ENCODE measurements at regions not wholly inside any gene's neighbourhood (a gene's known extent, or its start where the extent isn't known, plus 50 kb on each side); places are given as distances from the start of the nearest gene placed in this dataset.

DNA sequence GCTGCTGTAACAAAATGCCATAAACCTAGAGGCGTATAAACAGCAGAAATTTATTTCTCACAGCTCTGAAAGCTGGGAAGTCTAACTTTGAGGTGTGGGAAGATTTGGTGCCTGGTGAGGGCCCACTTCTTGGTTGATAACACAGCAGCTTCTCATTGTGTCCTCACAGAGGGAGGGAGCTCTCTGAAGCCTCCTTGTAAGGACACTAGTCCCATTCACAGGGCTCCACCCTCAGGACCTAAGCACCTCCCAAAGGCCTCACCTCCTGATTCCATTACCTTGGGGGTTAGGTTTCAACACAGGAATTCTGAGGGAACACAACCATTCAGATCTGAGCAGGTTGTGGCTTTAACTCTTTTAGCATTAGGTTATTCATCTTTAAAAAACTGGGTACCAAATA, 380.3 kb upstream of the ATP10A start:
- TF ChIP-seq, protein P1, sequence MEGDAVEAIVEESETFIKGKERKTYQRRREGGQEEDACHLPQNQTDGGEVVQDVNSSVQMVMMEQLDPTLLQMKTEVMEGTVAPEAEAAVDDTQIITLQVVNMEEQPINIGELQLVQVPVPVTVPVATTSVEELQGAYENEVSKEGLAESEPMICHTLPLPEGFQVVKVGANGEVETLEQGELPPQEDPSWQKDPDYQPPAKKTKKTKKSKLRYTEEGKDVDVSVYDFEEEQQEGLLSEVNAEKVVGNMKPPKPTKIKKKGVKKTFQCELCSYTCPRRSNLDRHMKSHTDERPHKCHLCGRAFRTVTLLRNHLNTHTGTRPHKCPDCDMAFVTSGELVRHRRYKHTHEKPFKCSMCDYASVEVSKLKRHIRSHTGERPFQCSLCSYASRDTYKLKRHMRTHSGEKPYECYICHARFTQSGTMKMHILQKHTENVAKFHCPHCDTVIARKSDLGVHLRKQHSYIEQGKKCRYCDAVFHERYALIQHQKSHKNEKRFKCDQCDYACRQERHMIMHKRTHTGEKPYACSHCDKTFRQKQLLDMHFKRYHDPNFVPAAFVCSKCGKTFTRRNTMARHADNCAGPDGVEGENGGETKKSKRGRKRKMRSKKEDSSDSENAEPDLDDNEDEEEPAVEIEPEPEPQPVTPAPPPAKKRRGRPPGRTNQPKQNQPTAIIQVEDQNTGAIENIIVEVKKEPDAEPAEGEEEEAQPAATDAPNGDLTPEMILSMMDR (conservative IDR thresholded peaks at IDR 0.05; ENCODE audit: low read depth, low read length), result no peak
- no peak overlapping the region for H3K4me3 ChIP-seq (ENCODE audit: low read length)
- DNase-seq (ENCODE audit: low read depth), result no peak

DNA sequence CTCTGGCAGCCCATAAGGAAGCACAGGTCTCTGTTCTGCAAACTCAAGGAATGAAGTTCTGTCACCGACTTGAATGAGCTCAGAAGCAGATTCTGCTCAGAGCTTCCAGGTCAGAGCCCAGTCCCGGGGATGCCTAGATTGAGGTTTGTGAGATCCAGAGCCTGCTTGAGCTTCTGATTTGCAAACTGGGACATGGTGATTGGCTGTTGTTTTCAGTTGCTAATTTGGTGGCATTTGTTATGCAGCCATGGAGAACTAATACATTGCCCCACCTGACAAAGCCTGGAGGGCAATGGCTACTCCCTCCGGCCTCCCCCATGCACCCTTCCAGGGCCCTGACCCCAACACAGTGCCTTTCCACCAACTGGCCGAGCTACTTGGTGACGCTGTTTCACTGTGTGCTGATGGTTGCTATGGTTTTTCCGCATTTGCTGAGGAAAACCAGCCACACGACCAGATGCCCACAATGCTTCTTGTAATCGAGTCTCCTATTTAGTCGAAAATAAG, 379.5 kb upstream of the ATP10A start:
- TF ChIP-seq, protein P1 (conservative IDR thresholded peaks at IDR 0.05; ENCODE audit: low read depth, low read length), result no peak
- H3K4me3 ChIP-seq (ENCODE audit: low read length), result no peak overlapping the region

DNA sequence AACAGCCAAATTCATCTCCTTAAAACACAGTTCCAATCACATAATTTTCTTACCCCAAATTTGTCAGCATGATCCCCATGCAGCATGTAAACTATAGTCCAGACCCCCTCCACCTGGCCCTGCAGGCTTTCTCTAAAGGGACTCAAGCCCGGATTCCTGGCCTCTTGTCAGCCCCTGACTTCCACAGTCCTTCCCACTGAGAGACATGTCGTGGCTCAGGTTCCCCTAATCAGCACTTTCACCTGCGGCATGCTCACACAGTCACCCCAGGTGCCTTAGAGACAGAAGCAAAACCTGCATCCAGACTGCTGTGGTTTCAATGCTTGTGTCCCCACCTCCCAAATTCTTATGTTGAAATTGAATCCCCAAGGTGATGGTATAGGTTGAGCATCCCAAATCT, 372.7 kb upstream of the ATP10A start:
- TF ChIP-seq, protein P1 (conservative IDR thresholded peaks at IDR 0.05; ENCODE audit: low read depth, low read length), result no peak
- H3K4me3 ChIP-seq (ENCODE audit: low read length), result no peak overlapping the region
- no peak for DNase-seq (ENCODE audit: low read depth)

More for the DNA sequence above, 379.5 kb upstream of the ATP10A start:
- DNase-seq (ENCODE audit: low read depth), result no peak

DNA sequence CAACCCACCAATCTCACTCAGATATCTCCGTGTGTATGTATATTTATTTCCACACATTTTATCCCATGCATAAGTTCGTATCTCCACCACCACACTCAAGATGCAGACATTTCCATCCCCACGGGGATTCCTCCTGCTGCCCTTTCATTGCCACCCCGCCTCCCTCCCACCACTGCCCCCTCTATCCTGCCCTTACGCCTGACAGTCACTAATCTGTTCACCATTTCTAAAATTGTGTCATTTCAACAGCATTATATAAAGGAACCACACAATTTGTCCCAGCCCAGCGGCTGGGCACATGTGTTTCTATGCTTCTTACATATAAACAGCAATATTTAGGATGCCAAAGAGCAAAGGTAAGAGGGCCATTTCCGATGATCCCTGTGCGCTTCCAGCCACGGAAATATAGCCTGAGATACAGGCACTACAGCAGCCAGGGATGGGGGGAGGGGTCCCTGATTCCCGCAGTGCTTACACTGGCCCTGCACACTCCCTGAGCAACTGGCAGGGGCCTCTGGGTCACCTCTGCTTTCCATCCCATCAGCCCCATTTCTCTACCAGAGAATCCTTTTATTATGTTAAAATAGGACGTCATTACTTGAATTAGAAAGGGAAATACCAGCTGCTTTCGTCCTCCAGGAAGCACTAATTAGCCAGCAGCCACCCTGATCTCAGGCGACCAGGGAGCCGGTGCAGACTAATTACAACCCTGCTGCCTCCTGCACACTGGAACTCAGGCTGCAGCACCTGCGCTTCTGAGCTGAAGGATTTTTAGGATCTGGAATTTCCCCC, 372.0 kb upstream of the ATP10A start:
- TF ChIP-seq, protein P1 (conservative IDR thresholded peaks at IDR 0.05; ENCODE audit: low read depth, low read length), result no peak
- H3K4me3 ChIP-seq (ENCODE audit: low read length), result no peak overlapping the region
- no peak for DNase-seq (ENCODE audit: low read depth)

DNA sequence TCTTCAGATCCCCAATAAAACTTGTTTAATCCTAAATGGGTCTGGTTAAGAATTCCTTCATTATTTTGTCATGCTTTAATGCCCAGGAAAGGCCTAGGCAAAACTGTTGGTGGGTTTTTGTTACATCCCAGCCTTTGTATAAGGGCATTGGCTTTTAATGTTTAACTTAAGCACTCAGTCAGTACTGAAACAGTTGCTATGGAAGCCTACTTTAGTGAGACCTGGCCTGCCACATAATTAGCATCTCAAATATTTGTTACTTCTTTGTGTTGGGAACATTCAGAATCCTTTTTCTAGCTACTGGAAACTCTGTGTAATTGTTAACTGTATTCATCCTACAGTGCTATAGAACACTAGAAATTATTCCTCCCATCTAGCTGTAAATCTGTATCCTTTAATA, 369.6 kb upstream of the ATP10A start:
- TF ChIP-seq, protein P1 (conservative IDR thresholded peaks at IDR 0.05; ENCODE audit: low read depth, low read length), result no peak
- H3K4me3 ChIP-seq (ENCODE audit: low read length), result no peak overlapping the region
- no peak for DNase-seq (ENCODE audit: low read depth)

DNA sequence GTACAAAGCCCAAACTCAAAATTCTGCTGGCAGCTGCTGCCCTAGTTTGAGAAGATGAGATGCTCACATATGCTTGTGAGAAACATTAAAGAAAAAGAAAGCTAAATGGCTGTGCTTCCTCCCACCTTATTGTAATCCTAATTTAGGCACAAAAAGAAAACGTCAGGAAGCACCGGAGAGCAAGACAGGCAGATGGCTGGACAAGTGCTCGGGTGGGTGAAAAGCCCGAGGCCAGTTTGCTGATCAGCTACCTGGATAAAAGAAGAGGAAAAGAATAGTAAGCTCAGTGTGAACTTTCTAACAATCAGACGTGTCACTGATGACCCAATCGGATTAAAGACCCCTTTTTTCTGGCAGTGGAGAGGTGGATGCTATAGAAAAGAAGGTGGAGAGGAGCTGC, 368.0 kb upstream of the ATP10A start:
- DNase-seq (ENCODE audit: low read depth), result no peak
- H3K4me3 ChIP-seq (ENCODE audit: low read length), result no peak overlapping the region
- TF ChIP-seq, protein P1 (conservative IDR thresholded peaks at IDR 0.05; ENCODE audit: low read depth, low read length), result no peak

DNA sequence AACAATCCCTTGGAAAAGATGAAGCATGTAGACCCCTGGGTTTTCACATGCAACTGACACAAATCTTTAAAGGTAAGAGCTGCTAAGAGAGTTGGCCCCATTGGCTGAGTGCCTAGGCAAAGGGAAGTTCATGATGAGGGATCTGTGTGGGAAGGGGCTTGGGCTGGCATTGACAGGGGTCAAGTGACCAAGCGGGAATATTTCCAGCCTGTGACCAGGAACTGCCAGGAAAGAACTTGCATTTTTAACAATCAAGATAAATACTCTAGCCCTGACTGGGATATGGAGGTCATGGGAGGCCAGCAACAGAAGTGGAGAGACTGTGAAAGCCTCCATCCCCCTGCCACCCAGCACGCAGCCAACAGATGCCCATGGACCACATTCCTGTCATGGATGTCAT, 361.1 kb upstream of the ATP10A start:
- TF ChIP-seq, protein P1 (conservative IDR thresholded peaks at IDR 0.05; ENCODE audit: low read depth, low read length), result no peak
- no peak for DNase-seq (ENCODE audit: low read depth)
- no peak overlapping the region for H3K4me3 ChIP-seq (ENCODE audit: low read length)

Measured in retinal pigment epithelial cell (primary cell).